ENCODE measurements at regions not wholly inside any gene's neighbourhood (a gene's known extent, or its start where the extent isn't known, plus 50 kb on each side); places are given as distances from the start of the nearest gene placed in this dataset.

DNA sequence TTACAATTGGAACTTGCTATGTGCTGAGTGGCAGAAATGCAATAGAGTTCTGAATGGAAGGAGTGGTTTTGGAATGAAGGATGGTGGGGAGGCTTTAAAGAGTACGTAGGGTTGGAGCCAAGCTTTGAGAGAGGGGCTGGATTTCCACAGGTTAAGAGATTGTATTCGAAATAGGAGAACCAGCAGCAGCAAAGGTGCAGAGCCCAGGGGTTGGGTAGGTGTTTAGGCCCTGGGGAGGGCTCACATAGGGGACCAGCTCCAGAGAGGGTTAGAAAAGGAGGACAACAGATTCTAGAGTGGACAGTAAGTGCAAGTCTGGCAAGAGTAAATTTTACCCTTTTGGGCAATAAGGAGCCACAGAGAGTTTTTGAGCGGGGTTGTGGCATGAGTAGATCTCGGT, 297.2 kb downstream of the RPS24 start:
- DNase-seq (ENCODE audit: low read depth): no peak
- TF ChIP-seq, protein P1, sequence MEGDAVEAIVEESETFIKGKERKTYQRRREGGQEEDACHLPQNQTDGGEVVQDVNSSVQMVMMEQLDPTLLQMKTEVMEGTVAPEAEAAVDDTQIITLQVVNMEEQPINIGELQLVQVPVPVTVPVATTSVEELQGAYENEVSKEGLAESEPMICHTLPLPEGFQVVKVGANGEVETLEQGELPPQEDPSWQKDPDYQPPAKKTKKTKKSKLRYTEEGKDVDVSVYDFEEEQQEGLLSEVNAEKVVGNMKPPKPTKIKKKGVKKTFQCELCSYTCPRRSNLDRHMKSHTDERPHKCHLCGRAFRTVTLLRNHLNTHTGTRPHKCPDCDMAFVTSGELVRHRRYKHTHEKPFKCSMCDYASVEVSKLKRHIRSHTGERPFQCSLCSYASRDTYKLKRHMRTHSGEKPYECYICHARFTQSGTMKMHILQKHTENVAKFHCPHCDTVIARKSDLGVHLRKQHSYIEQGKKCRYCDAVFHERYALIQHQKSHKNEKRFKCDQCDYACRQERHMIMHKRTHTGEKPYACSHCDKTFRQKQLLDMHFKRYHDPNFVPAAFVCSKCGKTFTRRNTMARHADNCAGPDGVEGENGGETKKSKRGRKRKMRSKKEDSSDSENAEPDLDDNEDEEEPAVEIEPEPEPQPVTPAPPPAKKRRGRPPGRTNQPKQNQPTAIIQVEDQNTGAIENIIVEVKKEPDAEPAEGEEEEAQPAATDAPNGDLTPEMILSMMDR (IDR thresholded peaks at IDR 0.05; ENCODE audit: insufficient read depth, low read depth, low read length, missing control alignments): no peak

DNA sequence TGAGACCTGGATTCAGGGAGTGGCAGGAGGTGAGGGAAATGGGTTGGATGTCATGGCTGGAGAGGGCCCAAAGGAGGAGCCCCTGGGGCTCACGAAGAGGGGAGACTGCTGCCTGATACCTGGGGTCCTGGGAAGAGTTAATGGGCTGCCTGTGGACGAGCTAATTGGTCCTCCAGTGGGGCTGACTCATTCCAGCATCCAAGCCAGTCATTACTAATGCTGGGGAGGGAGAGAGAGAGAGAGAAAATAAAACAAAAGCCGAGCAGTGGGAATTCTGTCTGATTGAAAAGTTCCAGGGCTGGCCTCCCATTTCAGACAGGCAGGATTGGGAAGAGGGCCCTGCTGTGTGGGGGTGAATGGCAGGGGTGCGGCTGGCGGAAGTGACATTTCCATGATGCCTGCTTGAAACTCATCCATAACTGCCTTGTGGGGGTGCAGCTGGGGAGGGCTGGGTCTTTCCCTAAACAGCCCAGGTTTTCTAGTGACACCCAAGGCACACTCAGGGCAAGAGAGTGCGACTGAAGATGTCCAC, 297.8 kb downstream of the RPS24 start:
- no peak overlapping the region for H3K4me3 ChIP-seq (ENCODE audit: low read depth, low read length)
- no peak for DNase-seq (ENCODE audit: low read depth)
- TF ChIP-seq, protein P1 (IDR thresholded peaks at IDR 0.05; ENCODE audit: insufficient read depth, low read depth, low read length, missing control alignments): no peak

More for the DNA sequence above, 297.2 kb downstream of the RPS24 start:
- no peak overlapping the region for H3K4me3 ChIP-seq (ENCODE audit: low read depth, low read length)

DNA sequence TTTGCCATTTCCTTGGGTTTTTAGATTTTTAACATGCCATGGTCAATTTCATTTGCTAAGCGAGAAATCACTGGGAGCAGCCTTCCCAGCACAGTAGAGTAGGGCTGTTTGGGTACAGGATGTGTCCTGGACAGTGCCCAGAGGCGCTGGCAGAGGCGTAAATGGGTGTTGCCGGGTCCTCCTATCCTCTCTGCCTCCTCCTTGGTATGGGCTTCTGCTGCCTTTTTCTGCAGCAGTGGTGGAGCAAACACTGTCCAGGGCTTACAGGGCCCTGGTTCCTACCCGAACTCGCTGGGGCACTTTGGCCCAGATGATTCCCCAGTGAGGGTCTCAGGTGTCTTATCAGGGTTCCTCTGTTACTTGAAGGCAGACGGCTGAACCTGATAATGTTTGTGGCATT, 298.3 kb downstream of the RPS24 start:
- no peak overlapping the region for H3K4me3 ChIP-seq (ENCODE audit: low read depth, low read length)
- TF ChIP-seq, protein P1 (IDR thresholded peaks at IDR 0.05; ENCODE audit: insufficient read depth, low read depth, low read length, missing control alignments): no peak
- DNase-seq (ENCODE audit: low read depth): no peak

DNA sequence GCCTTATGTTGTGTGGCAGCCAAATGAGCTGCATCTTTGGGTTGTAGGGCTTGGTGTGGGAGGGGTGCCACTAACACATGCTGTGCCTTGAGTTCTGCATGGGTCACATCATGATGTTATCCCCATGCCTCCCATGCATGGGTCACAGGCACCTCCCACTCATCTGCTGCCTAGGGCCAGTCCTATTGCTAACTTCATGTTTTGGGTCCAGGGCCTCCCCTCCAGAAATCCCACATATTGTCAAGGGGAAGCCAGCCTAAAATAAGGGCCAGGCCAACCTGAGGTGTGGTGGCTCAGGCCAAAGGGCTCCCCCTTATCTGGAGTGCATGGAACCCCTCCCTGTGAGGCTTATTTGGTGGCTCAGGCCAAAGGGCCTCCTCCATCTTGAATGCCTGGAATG, 299.0 kb downstream of the RPS24 start:
- H3K4me3 ChIP-seq (ENCODE audit: low read depth, low read length): no peak overlapping the region
- no peak for DNase-seq (ENCODE audit: low read depth)
- TF ChIP-seq, protein P1 (IDR thresholded peaks at IDR 0.05; ENCODE audit: insufficient read depth, low read depth, low read length, missing control alignments): no peak

DNA sequence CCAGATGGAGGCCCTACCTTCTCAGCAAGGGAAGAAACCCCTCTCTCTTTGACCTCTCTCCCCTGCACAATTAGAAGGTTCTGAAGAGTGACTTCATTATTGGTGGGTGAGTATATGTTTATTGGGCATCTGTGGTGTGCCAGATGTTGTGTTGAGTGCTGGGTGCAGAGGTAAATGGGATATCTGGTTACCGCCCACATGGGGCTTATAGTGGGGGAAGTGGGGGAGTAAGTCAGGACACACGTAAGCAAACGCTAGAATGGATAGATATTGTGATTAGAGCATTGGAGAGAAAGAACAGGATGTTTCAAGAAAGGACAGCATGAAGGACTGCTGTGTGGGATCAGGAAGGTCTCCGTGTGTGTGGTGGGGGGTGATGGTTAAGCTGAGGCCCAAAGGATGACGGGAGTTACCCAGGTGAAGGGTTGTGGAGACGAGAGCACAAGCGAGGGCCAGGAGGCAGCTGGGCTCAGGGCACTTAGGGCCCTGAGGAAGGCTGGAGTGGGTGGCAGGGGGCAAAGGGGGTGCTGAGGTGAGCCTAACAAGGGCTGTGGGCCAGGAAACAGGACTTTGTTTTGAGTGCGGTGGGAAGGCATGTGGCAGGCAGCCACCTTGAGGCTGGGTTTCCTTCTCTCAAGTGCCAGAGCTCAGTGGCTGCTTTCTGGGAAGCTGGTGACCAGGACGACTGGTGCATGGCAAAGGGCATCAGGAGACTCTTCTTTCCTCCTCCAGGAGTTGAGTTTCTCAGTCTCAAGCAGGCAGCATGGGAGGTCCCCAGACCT, 299.9 kb downstream of the RPS24 start:
- TF ChIP-seq, protein P1 (IDR thresholded peaks at IDR 0.05; ENCODE audit: insufficient read depth, low read depth, low read length, missing control alignments): no peak
- no peak for DNase-seq (ENCODE audit: low read depth)
- H3K4me3 ChIP-seq (ENCODE audit: low read depth, low read length): no peak overlapping the region

DNA sequence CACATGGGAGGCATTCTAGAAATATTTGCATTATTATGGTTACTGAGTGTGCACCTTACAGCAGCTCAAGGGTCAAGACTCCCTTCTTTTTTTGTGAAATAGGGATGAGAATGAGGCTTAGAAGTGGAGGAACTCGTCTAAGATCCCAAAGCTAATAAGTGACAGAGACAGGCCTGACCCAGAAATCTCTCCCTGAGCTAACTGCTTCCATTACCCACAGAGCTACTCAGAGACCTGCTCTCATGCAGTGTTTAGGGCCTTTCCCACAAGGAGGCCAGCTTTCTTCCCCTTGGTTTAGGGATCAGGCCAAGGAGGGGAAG, 301.7 kb downstream of the RPS24 start:
- TF ChIP-seq, protein P1 (IDR thresholded peaks at IDR 0.05; ENCODE audit: insufficient read depth, low read depth, low read length, missing control alignments): no peak
- DNase-seq (ENCODE audit: low read depth): no peak
- no peak overlapping the region for H3K4me3 ChIP-seq (ENCODE audit: low read depth, low read length)

Measured in GM12865 (cell line).